SU-DHL-6 (cell line): ENCODE measurements at regions not wholly inside any gene's neighbourhood (a gene's known extent, or its start where the extent isn't known, plus 50 kb on each side); places are given as distances from the start of the nearest gene placed in this dataset.

Experiments used
- EZH2phosphoT487 ChIP-seq: fragments of 200-600 bp; sonication (generic), shearing (Covaris generic); conservative IDR thresholded peaks from 2 replicates; pipeline ENCODE4 v1.6.1; 2018; ENCODE audit warnings: mild to moderate bottlenecking, antibody characterized with exemption, low read length, moderate library complexity, mixed read lengths
- TF ChIP-seq, protein P1 (sequence below): fragments of 200-600 bp; sonication (generic); IDR thresholded peaks from one replicate; pipeline ENCODE4 v1.5.1; 2017; ENCODE audit warnings: antibody characterized with exemption, mild to moderate bottlenecking, low read length, moderate library complexity; ENCODE audit not compliant: insufficient read depth, poor library complexity, severe bottlenecking

DNA sequence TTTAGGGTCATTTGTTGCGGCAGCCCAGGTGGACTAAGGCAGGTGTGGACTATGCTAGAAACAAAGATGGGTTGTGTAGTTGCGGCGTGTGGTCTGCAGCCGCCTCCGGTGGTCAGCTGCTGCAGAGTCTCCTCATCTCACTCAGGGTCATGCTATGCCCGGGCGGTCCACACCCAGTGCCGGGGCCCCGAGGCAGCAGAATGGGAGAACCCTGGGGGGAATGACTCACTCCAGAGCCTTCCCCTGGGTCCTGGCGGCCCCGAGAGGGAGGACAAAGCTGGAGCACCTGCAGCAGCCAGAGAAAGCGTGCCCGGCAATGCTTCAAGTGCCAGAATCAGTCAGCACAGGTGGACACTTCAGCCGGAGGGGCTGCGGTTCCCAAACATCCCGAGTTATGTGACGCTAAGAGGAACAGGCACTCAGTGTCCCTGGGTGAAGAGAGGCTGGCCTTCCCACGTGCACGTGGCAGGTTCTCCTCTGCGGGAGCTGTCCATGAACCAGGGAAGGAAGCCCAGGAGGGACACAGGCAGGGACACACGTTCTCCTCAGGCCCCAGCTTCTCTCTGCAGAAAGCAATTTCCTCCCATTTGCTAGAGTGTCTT lies 289.6 kb upstream of the B3GAT1 start:
- TF ChIP-seq, protein P1, sequence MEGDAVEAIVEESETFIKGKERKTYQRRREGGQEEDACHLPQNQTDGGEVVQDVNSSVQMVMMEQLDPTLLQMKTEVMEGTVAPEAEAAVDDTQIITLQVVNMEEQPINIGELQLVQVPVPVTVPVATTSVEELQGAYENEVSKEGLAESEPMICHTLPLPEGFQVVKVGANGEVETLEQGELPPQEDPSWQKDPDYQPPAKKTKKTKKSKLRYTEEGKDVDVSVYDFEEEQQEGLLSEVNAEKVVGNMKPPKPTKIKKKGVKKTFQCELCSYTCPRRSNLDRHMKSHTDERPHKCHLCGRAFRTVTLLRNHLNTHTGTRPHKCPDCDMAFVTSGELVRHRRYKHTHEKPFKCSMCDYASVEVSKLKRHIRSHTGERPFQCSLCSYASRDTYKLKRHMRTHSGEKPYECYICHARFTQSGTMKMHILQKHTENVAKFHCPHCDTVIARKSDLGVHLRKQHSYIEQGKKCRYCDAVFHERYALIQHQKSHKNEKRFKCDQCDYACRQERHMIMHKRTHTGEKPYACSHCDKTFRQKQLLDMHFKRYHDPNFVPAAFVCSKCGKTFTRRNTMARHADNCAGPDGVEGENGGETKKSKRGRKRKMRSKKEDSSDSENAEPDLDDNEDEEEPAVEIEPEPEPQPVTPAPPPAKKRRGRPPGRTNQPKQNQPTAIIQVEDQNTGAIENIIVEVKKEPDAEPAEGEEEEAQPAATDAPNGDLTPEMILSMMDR = no peak
- TF ChIP-seq EZH2phosphoT487 = no peak
